NT2/D1 (cell line): ENCODE measurements at regions not wholly inside any gene's neighbourhood (a gene's known extent, or its start where the extent isn't known, plus 50 kb on each side); places are given as distances from the start of the nearest gene placed in this dataset.

Experiments used
- DNase-seq: peaks from one replicate; pipeline ENCODE4 v3.0.0-alpha.2; 2011; ENCODE audit warnings: low read depth, low spot score
- H3K27me3 ChIP-seq: 2 replicates; pipeline ENCODE4 v1.6.0; 2011; ENCODE audit warnings: mild to moderate bottlenecking; ENCODE audit not compliant: insufficient read length, insufficient read depth
- H3K36me3 ChIP-seq: 2 replicates; pipeline ENCODE4 v1.6.1; 2011; ENCODE audit warnings: mild to moderate bottlenecking, low read length, mixed read lengths; ENCODE audit not compliant: insufficient read depth, insufficient read length
- H3K4me1 ChIP-seq: 2 replicates; pipeline ENCODE4 v1.5.1; 2011; ENCODE audit not compliant: insufficient read depth, insufficient read length
- H3K4me3 ChIP-seq: 2 replicates; pipeline ENCODE4 v1.5.1; 2011; ENCODE audit warnings: low read depth; ENCODE audit not compliant: insufficient read length
- H3K9ac ChIP-seq: 2 replicates; pipeline ENCODE4 v1.6.0; 2011; ENCODE audit warnings: low read depth; ENCODE audit not compliant: insufficient read length
- H3K9me3 ChIP-seq: 2 replicates; pipeline ENCODE4 v1.5.1; 2011; ENCODE audit warnings: mild to moderate bottlenecking, low read length; ENCODE audit not compliant: insufficient read depth
- SUZ12 ChIP-seq: IDR thresholded peaks from 2 replicates; pipeline ENCODE4 v1.6.1; 2011; ENCODE audit not compliant: insufficient read length, insufficient read depth; ENCODE audit errors: extremely low read depth
- YY1 ChIP-seq: IDR thresholded peaks from 2 replicates; pipeline ENCODE4 v1.6.1; 2011; ENCODE audit not compliant: insufficient read length, insufficient read depth
- ZNF274 ChIP-seq: IDR thresholded peaks from 2 replicates; pipeline ENCODE4 v1.6.1; 2011; ENCODE audit warnings: mild to moderate bottlenecking, low read depth, low read length

- no peak for TF ChIP-seq SUZ12
- no peak for TF ChIP-seq YY1
- no peak for TF ChIP-seq ZNF274
- no peaks in the 10 kb centered on the region for H3K9me3 ChIP-seq
- H3K4me3 ChIP-seq, result no peak overlapping the region
- H3K36me3 ChIP-seq, result no peaks in the 10 kb centered on the region
- H3K27me3 ChIP-seq, result no peaks in the 10 kb centered on the region
- no peaks in the 10 kb centered on the region for H3K4me1 ChIP-seq
- DNase-seq, result no peak
- H3K9ac ChIP-seq, result no peak overlapping the region
Measured at GRCh38 chr5:71972777-71973473, 134.3 kb upstream of the MAP1B start.

- Histone ChIP-seq H3K36me3 (no peaks in the 10 kb centered on the region), H3K4me3 (no peak overlapping the region), H3K27me3 (no peaks in the 10 kb centered on the region), H3K9me3 (no peaks in the 10 kb centered on the region), H3K4me1 (no peaks in the 10 kb centered on the region), H3K9ac (no peak overlapping the region)
- DNase-seq, result no peak
- TF ChIP-seq ZNF274 (no peak), YY1 (no peak), SUZ12 (no peak)
Measured at GRCh38 chr5:71973563-71973962, 133.7 kb upstream of the MAP1B start.

GRCh38 chr5:71974165-71974564 is 133.1 kb upstream of the MAP1B start:
- Histone ChIP-seq H3K9ac (no peak overlapping the region), H3K36me3 (no peaks in the 10 kb centered on the region), H3K27me3 (no peaks in the 10 kb centered on the region), H3K4me1 (no peaks in the 10 kb centered on the region), H3K9me3 (no peaks in the 10 kb centered on the region), H3K4me3 (no peak overlapping the region)
- no peak for DNase-seq
- TF ChIP-seq ZNF274 (no peak), SUZ12 (no peak), YY1 (no peak)

- no peaks in the 10 kb centered on the region for H3K4me1 ChIP-seq
- DNase-seq, result no peak
- H3K27me3 ChIP-seq, result no peaks in the 10 kb centered on the region
- no peaks in the 10 kb centered on the region for H3K36me3 ChIP-seq
- no peak for TF ChIP-seq SUZ12
- TF ChIP-seq ZNF274, result no peak
- no peak for TF ChIP-seq YY1
- no peak overlapping the region for H3K9ac ChIP-seq
- H3K9me3 ChIP-seq, result no peaks in the 10 kb centered on the region
- H3K4me3 ChIP-seq, result no peak overlapping the region
Measured at GRCh38 chr5:71974622-71975021, 132.7 kb upstream of the MAP1B start.

GRCh38 chr5:71976449-71976848 is 130.8 kb upstream of the MAP1B start:
- Histone ChIP-seq H3K4me1 (no peaks in the 10 kb centered on the region), H3K9ac (no peak overlapping the region), H3K9me3 (0 out of 2 replicates have a peak, but pooled peaks cover under 1% of the 10 kb centered on the region), H3K36me3 (no peaks in the 10 kb centered on the region), H3K4me3 (no peak overlapping the region), H3K27me3 (no peaks in the 10 kb centered on the region)
- TF ChIP-seq SUZ12, result no peak
- TF ChIP-seq ZNF274, result no peak
- TF ChIP-seq YY1, result no peak
- DNase-seq, result no peak

GRCh38 chr5:71977311-71977710 is 130.0 kb upstream of the MAP1B start:
- no peak overlapping the region for H3K4me3 ChIP-seq
- DNase-seq, result no peak
- H3K27me3 ChIP-seq, result no peaks in the 10 kb centered on the region
- H3K4me1 ChIP-seq, result no peaks in the 10 kb centered on the region
- no peak overlapping the region for H3K9ac ChIP-seq
- 0 out of 2 replicates have a peak, but pooled peaks cover 5% of the 10 kb centered on the region for H3K9me3 ChIP-seq
- TF ChIP-seq ZNF274 (no peak), SUZ12 (no peak), YY1 (no peak)
- H3K36me3 ChIP-seq, result no peaks in the 10 kb centered on the region

GRCh38 chr5:71978216-71978615 is 129.1 kb upstream of the MAP1B start:
- Histone ChIP-seq H3K9me3 (0 out of 2 replicates have a peak, but pooled peaks cover 5% of the 10 kb centered on the region), H3K4me3 (no peak overlapping the region), H3K4me1 (no peaks in the 10 kb centered on the region), H3K9ac (no peak overlapping the region), H3K36me3 (no peaks in the 10 kb centered on the region), H3K27me3 (no peaks in the 10 kb centered on the region)
- TF ChIP-seq YY1 (no peak), SUZ12 (no peak), ZNF274 (no peak)
- DNase-seq, result no peak
